ENCODE measurements at regions not wholly inside any gene's neighbourhood (a gene's known extent, or its start where the extent isn't known, plus 50 kb on each side); places are given as distances from the start of the nearest gene placed in this dataset.

DNA sequence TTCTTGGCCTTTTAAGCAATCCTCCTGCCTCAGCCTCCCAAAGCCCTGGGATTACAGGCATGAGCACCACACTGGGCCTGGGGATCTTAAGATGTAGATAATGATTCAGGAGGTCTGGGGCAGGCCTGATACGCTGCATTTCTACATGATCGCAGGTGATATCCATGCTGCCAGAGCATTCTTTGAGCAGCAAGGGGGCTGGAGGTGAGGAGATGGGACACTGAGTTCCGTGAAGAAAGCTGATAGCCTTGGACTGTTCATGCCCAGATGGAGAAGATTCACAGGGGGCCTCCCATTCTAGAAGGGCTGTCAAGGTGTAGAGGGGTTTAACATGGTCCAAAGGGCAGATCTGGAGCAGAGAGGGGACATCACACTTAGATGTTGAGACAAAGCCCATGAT, 480.3 kb downstream of the RPS24 start:
- Histone ChIP-seq H3K4me3 (no peak overlapping the region), H3K27me3 (no peaks in the 10 kb centered on the region), H3K27ac (no peak overlapping the region), H3K36me3 (no peaks in the 10 kb centered on the region), H3K4me1 (peaks cover 0 to 2% (median 0%) of the 10 kb centered on the region in 4 donors), H3K9me3 (no peaks in the 10 kb centered on the region)
- no peak for DNase-seq
- TF ChIP-seq POLR2AphosphoS5 (IDR thresholded peaks at IDR 0.05) = no peak
- TF ChIP-seq, protein P1, sequence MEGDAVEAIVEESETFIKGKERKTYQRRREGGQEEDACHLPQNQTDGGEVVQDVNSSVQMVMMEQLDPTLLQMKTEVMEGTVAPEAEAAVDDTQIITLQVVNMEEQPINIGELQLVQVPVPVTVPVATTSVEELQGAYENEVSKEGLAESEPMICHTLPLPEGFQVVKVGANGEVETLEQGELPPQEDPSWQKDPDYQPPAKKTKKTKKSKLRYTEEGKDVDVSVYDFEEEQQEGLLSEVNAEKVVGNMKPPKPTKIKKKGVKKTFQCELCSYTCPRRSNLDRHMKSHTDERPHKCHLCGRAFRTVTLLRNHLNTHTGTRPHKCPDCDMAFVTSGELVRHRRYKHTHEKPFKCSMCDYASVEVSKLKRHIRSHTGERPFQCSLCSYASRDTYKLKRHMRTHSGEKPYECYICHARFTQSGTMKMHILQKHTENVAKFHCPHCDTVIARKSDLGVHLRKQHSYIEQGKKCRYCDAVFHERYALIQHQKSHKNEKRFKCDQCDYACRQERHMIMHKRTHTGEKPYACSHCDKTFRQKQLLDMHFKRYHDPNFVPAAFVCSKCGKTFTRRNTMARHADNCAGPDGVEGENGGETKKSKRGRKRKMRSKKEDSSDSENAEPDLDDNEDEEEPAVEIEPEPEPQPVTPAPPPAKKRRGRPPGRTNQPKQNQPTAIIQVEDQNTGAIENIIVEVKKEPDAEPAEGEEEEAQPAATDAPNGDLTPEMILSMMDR (IDR thresholded peaks at IDR 0.05) = no peak
- no peak for TF ChIP-seq POLR2A (IDR thresholded peaks at IDR 0.05)
- no peak for TF ChIP-seq EP300 (IDR thresholded peaks at IDR 0.05)
- WGBS, 2 donors = 92 to 95% methylated on average over 3 of the region's 3 CpGs
- ATAC-seq (ENCODE audit: low FRiP score in 2 of 2) = no peak

DNA sequence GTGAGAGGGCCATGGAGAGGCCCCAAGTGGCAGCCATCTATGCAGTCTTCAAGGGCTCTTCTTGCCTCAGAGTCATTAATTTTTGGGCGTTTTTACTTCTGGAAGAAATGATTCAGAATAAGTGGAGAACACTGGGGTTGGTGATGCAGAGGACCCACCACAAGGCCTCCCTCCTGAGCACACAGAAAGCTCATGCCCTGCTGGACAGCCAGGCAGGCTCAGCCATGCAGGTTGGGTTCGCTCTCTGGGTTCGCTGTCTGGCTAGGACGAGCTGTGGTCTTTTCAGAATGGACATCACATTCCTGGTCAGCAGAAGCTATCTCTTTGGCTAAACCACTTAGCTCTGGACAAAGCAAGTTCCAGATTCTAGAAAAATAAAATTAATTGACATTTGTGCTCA, 480.8 kb downstream of the RPS24 start:
- Histone ChIP-seq H3K27ac (peak overlapping the region in 1 of 4 donors; percentile 3), H3K4me3 (no peak overlapping the region), H3K4me1 (peaks cover 0 to 2% (median 0%) of the 10 kb centered on the region in 4 donors), H3K27me3 (no peaks in the 10 kb centered on the region), H3K36me3 (no peaks in the 10 kb centered on the region), H3K9me3 (no peaks in the 10 kb centered on the region)
- 82 to 84% methylated on average over 3 to 4 of the region's 4 CpGs for WGBS, 2 donors
- ATAC-seq (ENCODE audit: low FRiP score in 2 of 2) = no peak
- DNase-seq = no peak
- TF ChIP-seq EP300 (IDR thresholded peaks at IDR 0.05) (no peak), POLR2A (IDR thresholded peaks at IDR 0.05) (no peak), POLR2AphosphoS5 (IDR thresholded peaks at IDR 0.05) (no peak)
- TF ChIP-seq, protein P1 (IDR thresholded peaks at IDR 0.05) = no peak

DNA sequence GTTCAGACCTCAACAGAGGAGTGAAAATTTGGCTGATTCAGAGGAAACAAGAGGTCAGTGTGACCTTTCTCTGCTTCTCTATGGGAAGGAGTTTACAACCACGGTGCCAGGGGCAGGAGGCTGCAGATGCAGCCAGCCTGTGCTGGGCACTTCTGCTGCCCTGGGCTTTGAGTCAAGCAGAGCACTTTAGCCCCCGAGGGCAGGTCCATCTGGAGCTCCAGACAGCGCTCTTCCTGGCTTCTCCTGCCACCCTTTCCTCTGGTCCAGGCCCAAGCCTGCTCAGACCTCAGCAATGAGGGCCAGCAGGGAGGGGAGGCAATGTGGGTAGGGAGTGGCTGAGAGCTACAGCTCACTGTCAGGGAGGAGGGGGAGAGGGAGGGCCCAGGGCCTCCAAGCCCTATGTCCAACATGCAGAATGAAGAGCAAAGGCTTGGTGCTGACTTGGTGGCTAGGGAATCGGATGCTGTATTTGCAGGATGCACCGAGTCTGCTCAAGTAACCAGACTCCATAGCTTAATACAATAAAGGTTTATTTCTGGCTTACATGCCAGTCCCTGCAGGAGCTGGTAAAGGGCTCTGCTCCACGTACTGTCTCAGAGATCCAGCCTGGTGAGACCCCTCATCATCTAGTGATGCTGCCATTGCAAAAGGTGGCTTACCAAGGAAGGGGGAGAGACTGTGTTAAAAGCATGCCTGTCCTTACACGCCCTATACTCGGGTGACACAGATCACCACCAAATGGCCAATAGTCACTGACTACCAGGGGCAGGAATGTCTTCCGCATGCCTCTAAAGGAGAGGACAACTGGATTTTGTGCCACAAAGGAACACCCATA, 481.6 kb downstream of the RPS24 start:
- H3K9me3 ChIP-seq = no peaks in the 10 kb centered on the region
- peak in 1 of 2 donors; percentile 54 for ATAC-seq (ENCODE audit: low FRiP score in 2 of 2)
- H3K27ac ChIP-seq = peak overlapping the region in 1 of 4 donors; percentile 3
- peak; percentile 16 to 17 for DNase-seq
- H3K36me3 ChIP-seq = no peaks in the 10 kb centered on the region
- 82 to 89% methylated on average over 9 of the region's 9 CpGs for WGBS, 2 donors
- TF ChIP-seq, protein P1 (IDR thresholded peaks at IDR 0.05) = no peak
- TF ChIP-seq POLR2A (IDR thresholded peaks at IDR 0.05) (no peak), EP300 (IDR thresholded peaks at IDR 0.05) (no peak), POLR2AphosphoS5 (IDR thresholded peaks at IDR 0.05) (no peak)
- no peak overlapping the region for H3K4me3 ChIP-seq
- no peaks in the 10 kb centered on the region for H3K27me3 ChIP-seq
- peaks cover 0 to 2% (median 0%) of the 10 kb centered on the region in 4 donors for H3K4me1 ChIP-seq

DNA sequence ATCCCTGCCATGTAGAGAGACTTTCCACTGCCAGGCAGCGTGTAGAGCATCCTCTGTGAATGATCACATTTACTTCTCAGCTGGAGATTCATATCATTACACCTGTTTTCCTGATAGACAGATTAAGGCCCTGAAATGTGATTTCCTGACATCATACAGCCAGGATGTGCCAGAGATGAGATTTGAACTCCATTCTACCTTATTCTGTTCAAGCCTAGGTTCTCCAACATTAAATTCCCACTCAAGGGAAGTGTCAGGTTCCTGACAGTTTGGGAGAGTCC, 482.1 kb downstream of the RPS24 start:
- ATAC-seq (ENCODE audit: low FRiP score in 2 of 2) = no peak
- TF ChIP-seq EP300 (IDR thresholded peaks at IDR 0.05) = no peak
- TF ChIP-seq POLR2A (IDR thresholded peaks at IDR 0.05) = no peak
- no peak for TF ChIP-seq POLR2AphosphoS5 (IDR thresholded peaks at IDR 0.05)
- TF ChIP-seq, protein P1 (IDR thresholded peaks at IDR 0.05) = no peak

DNA sequence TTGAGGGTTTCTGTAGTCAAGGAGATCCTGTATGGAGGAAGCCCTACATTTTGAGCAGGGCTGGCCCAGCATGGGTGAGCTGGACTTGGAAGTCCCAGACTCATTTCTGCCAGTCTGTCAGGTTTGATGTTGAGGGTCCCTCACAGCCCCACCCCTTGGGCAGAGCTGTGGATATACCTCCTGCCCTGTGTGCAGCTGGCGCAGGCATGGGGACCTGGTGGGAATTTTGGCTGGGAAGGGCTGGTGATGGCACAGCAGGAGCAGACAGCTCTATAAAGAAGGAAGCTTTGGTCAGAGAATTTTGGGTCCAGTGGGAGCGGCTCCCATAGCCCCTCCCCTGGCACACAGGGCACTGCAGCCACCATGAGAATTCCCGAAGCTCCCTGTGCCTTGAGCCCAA, 482.6 kb downstream of the RPS24 start:
- no peaks in the 10 kb centered on the region for H3K27me3 ChIP-seq
- TF ChIP-seq, protein P1 (IDR thresholded peaks at IDR 0.05) = no peak
- H3K36me3 ChIP-seq = no peaks in the 10 kb centered on the region
- H3K4me1 ChIP-seq = peaks cover 0 to 2% (median 0%) of the 10 kb centered on the region in 4 donors
- no peak overlapping the region for H3K27ac ChIP-seq
- ATAC-seq (ENCODE audit: low FRiP score in 2 of 2) (no peak), DNase-seq (peak in 1 of 2 donors; percentile 13)
- no peaks in the 10 kb centered on the region for H3K9me3 ChIP-seq
- WGBS, 2 donors = 90 to 92% methylated on average over 3 of the region's 3 CpGs
- no peak overlapping the region for H3K4me3 ChIP-seq

More for the DNA sequence above, 482.1 kb downstream of the RPS24 start:
- DNase-seq = no peak
- no peak overlapping the region for H3K27ac ChIP-seq
- H3K9me3 ChIP-seq = no peaks in the 10 kb centered on the region
- H3K27me3 ChIP-seq = no peaks in the 10 kb centered on the region
- WGBS, 2 donors = 85 to 95% methylated on average over 1 of the region's 1 CpG
- no peaks in the 10 kb centered on the region for H3K36me3 ChIP-seq
- no peak overlapping the region for H3K4me3 ChIP-seq
- H3K4me1 ChIP-seq = peaks cover 0 to 2% (median 0%) of the 10 kb centered on the region in 4 donors
